KMS-11 (cell line): ENCODE measurements at regions not wholly inside any gene's neighbourhood (a gene's known extent, or its start where the extent isn't known, plus 50 kb on each side); places are given as distances from the start of the nearest gene placed in this dataset.

ENCODE experiments used
- H2AFZ ChIP-seq: fragments of 200-600 bp; sonication (generic); 2 replicates; pipeline ENCODE4 v1.6.1; 2016; ENCODE audit warnings: antibody characterized with exemption, mixed run types, low read depth
- H3K27ac ChIP-seq: fragments of 200-600 bp; sonication (generic); 2 replicates; pipeline ENCODE4 v1.6.1; 2016; ENCODE audit warnings: mild to moderate bottlenecking, mixed run types
- H3K27me3 ChIP-seq: fragments of 200-600 bp; sonication (generic); 2 replicates; pipeline ENCODE4 v1.6.1; 2017; ENCODE audit warnings: mild to moderate bottlenecking, low read depth, mixed run types, moderate library complexity; ENCODE audit not compliant: insufficient read depth
- H3K36me3 ChIP-seq: fragments of 200-600 bp; sonication (generic); 2 replicates; pipeline ENCODE4 v1.6.1; 2017; ENCODE audit warnings: mild to moderate bottlenecking, mixed run types; ENCODE audit not compliant: insufficient read depth
- H3K4me1 ChIP-seq: fragments of 200-600 bp; sonication (generic); 2 replicates; pipeline ENCODE4 v1.6.1; 2016; ENCODE audit warnings: mild to moderate bottlenecking, low read depth, mixed run types; ENCODE audit not compliant: poor library complexity, severe bottlenecking
- H3K4me2 ChIP-seq: fragments of 200-600 bp; sonication (generic); 2 replicates; pipeline ENCODE4 v1.7.0; 2016; ENCODE audit warnings: mild to moderate bottlenecking, mixed run types
- H3K4me3 ChIP-seq: fragments of 200-600 bp; sonication (generic); IDR thresholded peaks from 2 replicates; pipeline ENCODE4 v1.6.1; 2017; ENCODE audit warnings: low read depth, low read length, mixed read lengths; ENCODE audit not compliant: insufficient read depth
- H3K79me2 ChIP-seq: fragments of 200-600 bp; sonication (generic); 2 replicates; pipeline ENCODE4 v1.6.1; 2016; ENCODE audit warnings: low read depth, mixed run types; ENCODE audit not compliant: insufficient read depth
- H3K9ac ChIP-seq: fragments of 200-600 bp; sonication (generic); 2 replicates; pipeline ENCODE4 v1.6.1; 2016; ENCODE audit warnings: mild to moderate bottlenecking, mixed run types
- H4K20me1 ChIP-seq: fragments of 200-600 bp; sonication (generic); 2 replicates; pipeline ENCODE4 v1.6.1; 2016; ENCODE audit warnings: mild to moderate bottlenecking, mixed run types; ENCODE audit not compliant: insufficient read depth
- TF ChIP-seq, protein P1 (sequence below): fragments of 200-600 bp; sonication (generic); conservative IDR thresholded peaks from 2 replicates; pipeline ENCODE4 v1.6.1; 2017; ENCODE audit warnings: low read depth, mild to moderate bottlenecking, antibody characterized with exemption, low read length, moderate library complexity, mixed read lengths

DNA sequence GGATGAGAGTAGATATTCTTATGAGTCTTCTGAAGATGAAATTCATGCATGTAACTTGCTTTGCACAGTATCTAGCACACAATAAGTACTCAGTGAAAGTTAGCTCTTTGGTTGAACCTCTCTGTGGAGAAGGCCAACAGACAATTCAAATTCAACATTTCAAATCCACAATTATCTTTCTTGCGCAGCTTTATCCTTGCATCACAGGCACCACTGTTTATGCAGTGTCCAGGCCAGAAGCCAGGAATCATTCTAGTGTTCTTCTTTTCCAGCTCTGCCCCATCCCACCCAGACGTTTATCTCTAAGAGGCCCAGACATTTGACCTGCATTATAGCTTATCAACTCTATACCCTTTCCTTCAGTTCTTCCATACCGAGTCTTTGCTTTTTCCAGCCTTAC lies 254.7 kb upstream of the OBI1 start:
- TF ChIP-seq, protein P1, sequence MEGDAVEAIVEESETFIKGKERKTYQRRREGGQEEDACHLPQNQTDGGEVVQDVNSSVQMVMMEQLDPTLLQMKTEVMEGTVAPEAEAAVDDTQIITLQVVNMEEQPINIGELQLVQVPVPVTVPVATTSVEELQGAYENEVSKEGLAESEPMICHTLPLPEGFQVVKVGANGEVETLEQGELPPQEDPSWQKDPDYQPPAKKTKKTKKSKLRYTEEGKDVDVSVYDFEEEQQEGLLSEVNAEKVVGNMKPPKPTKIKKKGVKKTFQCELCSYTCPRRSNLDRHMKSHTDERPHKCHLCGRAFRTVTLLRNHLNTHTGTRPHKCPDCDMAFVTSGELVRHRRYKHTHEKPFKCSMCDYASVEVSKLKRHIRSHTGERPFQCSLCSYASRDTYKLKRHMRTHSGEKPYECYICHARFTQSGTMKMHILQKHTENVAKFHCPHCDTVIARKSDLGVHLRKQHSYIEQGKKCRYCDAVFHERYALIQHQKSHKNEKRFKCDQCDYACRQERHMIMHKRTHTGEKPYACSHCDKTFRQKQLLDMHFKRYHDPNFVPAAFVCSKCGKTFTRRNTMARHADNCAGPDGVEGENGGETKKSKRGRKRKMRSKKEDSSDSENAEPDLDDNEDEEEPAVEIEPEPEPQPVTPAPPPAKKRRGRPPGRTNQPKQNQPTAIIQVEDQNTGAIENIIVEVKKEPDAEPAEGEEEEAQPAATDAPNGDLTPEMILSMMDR = no peak
- no peaks in the 10 kb centered on the region for H3K27me3 ChIP-seq

DNA sequence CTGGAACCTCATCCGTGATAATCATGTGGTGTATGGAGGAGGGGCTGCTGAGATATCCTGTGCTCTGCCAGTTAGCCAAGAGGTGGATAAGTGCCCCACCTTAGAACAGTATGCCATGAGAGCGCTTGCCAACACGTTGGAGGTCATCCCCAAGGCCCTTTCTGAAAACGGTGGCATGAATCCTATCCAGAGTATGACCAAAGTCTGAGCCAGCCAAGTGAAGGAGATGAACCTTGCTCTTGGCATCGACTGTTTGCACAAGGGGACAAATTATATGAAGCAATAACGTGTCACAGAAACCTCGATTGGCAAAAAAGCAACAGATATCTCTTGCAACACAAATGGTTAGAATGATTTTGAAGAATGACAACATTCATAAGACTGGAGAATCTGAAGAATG lies 251.2 kb upstream of the OBI1 start:
- H3K4me2 ChIP-seq = no peak overlapping the region
- no peaks in the 10 kb centered on the region for H4K20me1 ChIP-seq
- H3K36me3 ChIP-seq = no peaks in the 10 kb centered on the region
- TF ChIP-seq, protein P1 = no peak
- H3K9ac ChIP-seq = no peak overlapping the region
- no peak overlapping the region for H3K4me3 ChIP-seq
- no peaks in the 10 kb centered on the region for H3K27me3 ChIP-seq
- H3K4me1 ChIP-seq = no peaks in the 10 kb centered on the region
- no peak overlapping the region for H3K27ac ChIP-seq
- no peaks in the 10 kb centered on the region for H3K79me2 ChIP-seq
- no peak overlapping the region for H2AFZ ChIP-seq

More for the DNA sequence above, 254.7 kb upstream of the OBI1 start:
- Histone ChIP-seq H3K4me3 (no peak overlapping the region), H2AFZ (no peak overlapping the region), H3K36me3 (no peaks in the 10 kb centered on the region), H3K27ac (no peak overlapping the region), H4K20me1 (no peaks in the 10 kb centered on the region), H3K4me2 (no peak overlapping the region), H3K9ac (no peak overlapping the region), H3K79me2 (no peaks in the 10 kb centered on the region), H3K4me1 (no peaks in the 10 kb centered on the region)

DNA sequence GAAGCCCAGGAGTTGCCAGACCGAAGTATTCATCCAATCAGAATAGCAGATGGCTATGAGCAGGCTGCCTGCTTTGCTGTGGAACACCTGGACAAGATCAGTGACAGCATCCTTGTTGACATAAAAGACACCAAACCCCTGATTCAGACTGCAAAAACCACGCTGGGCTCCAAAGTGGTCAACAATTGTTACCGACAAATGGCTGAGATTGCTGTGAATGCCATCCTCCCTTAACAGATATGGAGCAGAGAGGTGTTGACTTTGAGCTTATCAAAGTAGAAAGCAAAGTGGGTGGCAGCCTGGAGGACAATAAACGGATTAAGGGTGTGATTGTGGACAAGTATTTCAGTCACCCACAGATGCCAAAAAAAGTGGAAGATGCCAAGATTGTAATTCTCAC lies 250.3 kb upstream of the OBI1 start:
- Histone ChIP-seq H3K27ac (no peak overlapping the region), H3K36me3 (no peaks in the 10 kb centered on the region), H4K20me1 (no peaks in the 10 kb centered on the region), H3K4me1 (no peaks in the 10 kb centered on the region), H3K27me3 (no peaks in the 10 kb centered on the region), H2AFZ (no peak overlapping the region), H3K4me2 (no peak overlapping the region), H3K9ac (no peak overlapping the region), H3K79me2 (no peaks in the 10 kb centered on the region), H3K4me3 (no peak overlapping the region)
- TF ChIP-seq, protein P1 = no peak

DNA sequence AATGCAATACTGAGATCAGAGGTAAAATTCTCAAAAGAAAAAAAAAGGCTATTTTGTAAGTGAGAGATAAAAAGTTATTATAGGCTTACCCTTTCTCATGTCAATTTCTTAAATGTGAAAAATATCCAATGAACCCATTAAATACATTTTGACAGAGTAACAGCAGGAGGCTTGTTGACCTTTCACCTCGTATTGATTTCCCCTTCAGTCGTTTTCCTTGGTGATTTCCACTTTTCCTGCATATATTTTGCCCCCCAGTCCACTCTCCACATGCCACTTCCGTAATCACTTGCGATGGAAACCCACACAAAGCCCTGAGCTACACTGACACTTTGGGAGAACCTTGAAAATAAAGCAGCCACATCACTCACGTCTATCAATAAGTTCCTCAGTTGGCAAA lies 248.1 kb upstream of the OBI1 start:
- Histone ChIP-seq H3K27me3 (no peaks in the 10 kb centered on the region), H4K20me1 (no peaks in the 10 kb centered on the region), H3K4me1 (no peaks in the 10 kb centered on the region), H3K4me3 (no peak overlapping the region), H2AFZ (no peak overlapping the region), H3K4me2 (no peak overlapping the region), H3K27ac (no peak overlapping the region), H3K9ac (no peak overlapping the region), H3K36me3 (no peaks in the 10 kb centered on the region), H3K79me2 (no peaks in the 10 kb centered on the region)
- TF ChIP-seq, protein P1 = no peak
